MCF 10A (cell line): ENCODE measurements at regions not wholly inside any gene's neighbourhood (a gene's known extent, or its start where the extent isn't known, plus 50 kb on each side); places are given as distances from the start of the nearest gene placed in this dataset.
"Not testable (repeated sequence)": the region's sequence is repeated elsewhere in the genome, so short reads cannot be mapped to it uniquely, and the experiment has no call there.

ENCODE experiments used
- BruUV-seq: library from RNA; stranded (reverse); fragments of 400-500 nt; replicated peaks from 2 replicates; lab custom pipeline; 2021; lab: Mats Ljungman, UMichigan
- CTCF ChIA-PET: fragments of 300-600 bp; sonication (Branson Sonifier 250); formaldehyde crosslinking; extraction: SDS; loops from one replicate; lab custom pipeline; 2021; ENCODE audit warnings: antibody characterized with exemption, inconsistent platforms; lab: Yijun Ruan, JAX
- POLR2A ChIA-PET: fragments of 300-600, 350-650 bp; sonication (Branson Sonifier 250); formaldehyde crosslinking; extraction: SDS; loops from one replicate; lab custom pipeline; 2020; ENCODE audit warnings: antibody characterized with exemption, inconsistent platforms; lab: Yijun Ruan, JAX
- DNase-seq: peaks from one replicate; pipeline ENCODE4 v3.0.0-alpha.2; 2018; ENCODE audit not compliant: unreplicated experiment
- H3K27ac Mint-ChIP-seq: one replicate; pipeline ENCODE4 v1.8.0; 2022; ENCODE audit warnings: mild to moderate bottlenecking, low read depth, mixed read lengths; ENCODE audit not compliant: unreplicated experiment
- H3K27me3 Mint-ChIP-seq: one replicate; pipeline ENCODE4 v1.8.0; 2022; ENCODE audit warnings: mixed read lengths; ENCODE audit not compliant: insufficient read depth, unreplicated experiment
- H3K36me3 Mint-ChIP-seq: one replicate; pipeline ENCODE4 v1.8.0; 2022; ENCODE audit warnings: mild to moderate bottlenecking, moderate library complexity, mixed read lengths; ENCODE audit not compliant: insufficient read depth, unreplicated experiment
- H3K4me1 Mint-ChIP-seq: one replicate; pipeline ENCODE4 v1.8.0; 2022; ENCODE audit warnings: mixed read lengths; ENCODE audit not compliant: insufficient read depth, unreplicated experiment
- H3K4me3 Mint-ChIP-seq: one replicate; pipeline ENCODE4 v1.8.0; 2022; ENCODE audit warnings: mild to moderate bottlenecking, moderate library complexity, mixed read lengths; ENCODE audit not compliant: unreplicated experiment
- H3K9me3 Mint-ChIP-seq: one replicate; pipeline ENCODE4 v1.8.0; 2022; ENCODE audit warnings: mixed read lengths; ENCODE audit not compliant: unreplicated experiment
- CTCF ChIP-seq: fragments of 200-600 bp; IDR thresholded peaks from one replicate; pipeline ENCODE4 v1.8.0; 2022; ENCODE audit warnings: antibody characterized with exemption, mild to moderate bottlenecking; ENCODE audit not compliant: unreplicated experiment
- intact Hi-C: fragments of 100-400 bp; cut with micrococcal nuclease; formaldehyde crosslinking; loops from 2 replicates; pipeline ENCODE4 v1.14.1; 2022

GRCh38 chrX:138889149-138889548, 177.6 kb upstream of the FGF13 start:
- ChIA-PET POLR2A (no interaction called here), CTCF (no interaction called here)
- no peaks in the 10 kb centered on the region for H3K36me3 Mint-ChIP-seq
- H3K27ac Mint-ChIP-seq: no peak overlapping the region
- peaks cover 17% of the 10 kb centered on the region for H3K9me3 Mint-ChIP-seq
- intact Hi-C loops: no loop called here
- no TSS peak for BruUV-seq
- peaks cover 14% of the 10 kb centered on the region for H3K4me1 Mint-ChIP-seq
- H3K27me3 Mint-ChIP-seq: no peaks in the 10 kb centered on the region
- H3K4me3 Mint-ChIP-seq: no peak overlapping the region
- TF ChIP-seq CTCF: no peak
- no peak for DNase-seq

- Mint-ChIP-seq H3K4me1 (peaks cover 14% of the 10 kb centered on the region), H3K9me3 (peaks cover 17% of the 10 kb centered on the region), H3K27ac (peak overlapping the region; percentile 84), H3K36me3 (no peaks in the 10 kb centered on the region), H3K4me3 (no peak overlapping the region), H3K27me3 (no peaks in the 10 kb centered on the region)
- ChIA-PET CTCF (interaction anchor here (1.1 to 1.4 kb wide), 2 partner anchors 12 to 37 kb away, joined by 3 read pairs; no protein-coding TSS in a partner anchor), POLR2A (interaction anchor here (1.3 to 1.6 kb wide), 4 partner anchors 9 to 39 kb away, joined by 4 to 10 read pairs (median 6); no protein-coding TSS in a partner anchor)
- intact Hi-C loops: no loop called here
- peak; percentile 88 for DNase-seq
- TF ChIP-seq CTCF: no peak
- no TSS peak for BruUV-seq
Observed at GRCh38 chrX:138886769-138887168, 175.3 kb upstream of the FGF13 start.

GRCh38 chrX:138885886-138886285, 174.4 kb upstream of the FGF13 start:
- intact Hi-C loops: no loop called here

GRCh38 chrX:138880293-138880692, 168.8 kb upstream of the FGF13 start:
- DNase-seq, intact Hi-C loops, H3K27ac Mint-ChIP-seq, POLR2A ChIA-PET, H3K27me3 Mint-ChIP-seq, H3K4me1 Mint-ChIP-seq, H3K4me3 Mint-ChIP-seq, H3K36me3 Mint-ChIP-seq, BruUV-seq: not testable (repeated sequence)
- H3K9me3 Mint-ChIP-seq: peaks cover 17% of the 10 kb centered on the region
- CTCF ChIA-PET: interaction anchor here (1.0 kb wide), 1 partner anchor 22 kb away, joined by 3 read pairs; no protein-coding TSS in a partner anchor

More at GRCh38 chrX:138885886-138886285, 174.4 kb upstream of the FGF13 start:
- peaks cover 17% of the 10 kb centered on the region for H3K9me3 Mint-ChIP-seq
- DNase-seq: peak; percentile 54
- POLR2A ChIA-PET: interaction anchor here (0.6 to 1.6 kb wide), 7 partner anchors 8 to 659 kb away, joined by 3 to 10 read pairs (median 4); no protein-coding TSS in a partner anchor
- H3K27ac Mint-ChIP-seq: peak overlapping the region; percentile 84
- peaks cover 14% of the 10 kb centered on the region for H3K4me1 Mint-ChIP-seq
- CTCF ChIA-PET: interaction anchor here (0.7 to 1.4 kb wide), 4 partner anchors 10 to 38 kb away, joined by 3 to 4 read pairs (median 3); no protein-coding TSS in a partner anchor
- no peak for TF ChIP-seq CTCF
- no peaks in the 10 kb centered on the region for H3K36me3 Mint-ChIP-seq
- no TSS peak for BruUV-seq
- peak overlapping the region; percentile 62 for H3K4me3 Mint-ChIP-seq
- H3K27me3 Mint-ChIP-seq: no peaks in the 10 kb centered on the region
